Renal cortical epithelial cell (primary cell): ENCODE measurements at regions not wholly inside any gene's neighbourhood (a gene's known extent, or its start where the extent isn't known, plus 50 kb on each side); places are given as distances from the start of the nearest gene placed in this dataset.

Experiments
- DNase-seq: peaks from one replicate; pipeline ENCODE4 v3.0.0-alpha.2; 2011; ENCODE audit warnings: low read depth

GRCh38 chr17:51548125-51548524 is 287.8 kb downstream of the UTP18 start:
- DNase-seq: no peak

- DNase-seq: no peak
These were observed 294.8 kb downstream of the UTP18 start for GRCh38 chr17:51555153-51555552.

GRCh38 chr17:51559778-51560177 is 299.4 kb downstream of the UTP18 start:
- no peak for DNase-seq

DNA sequence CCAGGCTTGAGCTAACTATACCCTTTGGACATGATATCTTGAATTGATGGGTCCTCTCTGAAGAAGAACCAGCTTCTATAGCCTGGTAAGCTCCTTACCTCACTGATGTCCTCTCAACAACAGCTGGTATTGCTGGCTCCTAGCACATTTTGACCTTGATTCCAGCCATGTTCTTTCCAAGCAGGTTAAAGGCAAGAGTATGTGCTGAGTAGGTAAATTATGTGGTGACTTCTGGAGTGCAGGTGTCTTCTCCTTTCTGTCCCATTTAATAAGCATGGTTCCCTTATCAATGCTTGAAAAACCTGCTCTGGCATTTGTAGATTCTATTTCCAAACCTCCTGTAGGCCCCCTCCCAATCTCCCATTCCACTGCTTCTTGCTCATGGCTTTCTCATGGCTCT is 300.1 kb downstream of the UTP18 start:
- no peak for DNase-seq

GRCh38 chr17:51563961-51564360 is 303.6 kb downstream of the UTP18 start:
- no peak for DNase-seq

- DNase-seq: no peak
These were observed 311.8 kb downstream of the UTP18 start for GRCh38 chr17:51572115-51572514.
